ENCODE measurements at regions not wholly inside any gene's neighbourhood (a gene's known extent, or its start where the extent isn't known, plus 50 kb on each side); places are given as distances from the start of the nearest gene placed in this dataset.

DNA sequence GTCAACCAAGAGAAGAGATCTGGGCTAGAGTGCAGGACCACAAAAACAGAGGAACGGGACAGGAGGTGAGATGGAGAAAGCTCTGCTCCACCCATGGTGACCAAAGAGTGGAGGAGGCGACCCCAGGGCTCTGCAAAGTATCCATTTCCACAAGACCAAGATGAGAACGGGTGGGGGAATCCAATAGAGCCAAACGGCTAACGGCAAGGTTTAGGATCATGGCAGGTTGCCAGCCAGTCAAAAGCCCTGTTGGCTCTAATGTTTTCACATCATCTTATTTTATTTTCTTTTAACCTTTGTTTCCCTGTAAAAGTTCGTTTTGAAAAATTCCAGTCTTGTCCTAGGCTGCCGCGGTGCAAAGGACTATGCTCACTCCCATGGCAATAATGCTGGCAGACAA, 52.1 kb upstream of the CHST1 start (continued):
- TF ChIP-seq, protein P1, sequence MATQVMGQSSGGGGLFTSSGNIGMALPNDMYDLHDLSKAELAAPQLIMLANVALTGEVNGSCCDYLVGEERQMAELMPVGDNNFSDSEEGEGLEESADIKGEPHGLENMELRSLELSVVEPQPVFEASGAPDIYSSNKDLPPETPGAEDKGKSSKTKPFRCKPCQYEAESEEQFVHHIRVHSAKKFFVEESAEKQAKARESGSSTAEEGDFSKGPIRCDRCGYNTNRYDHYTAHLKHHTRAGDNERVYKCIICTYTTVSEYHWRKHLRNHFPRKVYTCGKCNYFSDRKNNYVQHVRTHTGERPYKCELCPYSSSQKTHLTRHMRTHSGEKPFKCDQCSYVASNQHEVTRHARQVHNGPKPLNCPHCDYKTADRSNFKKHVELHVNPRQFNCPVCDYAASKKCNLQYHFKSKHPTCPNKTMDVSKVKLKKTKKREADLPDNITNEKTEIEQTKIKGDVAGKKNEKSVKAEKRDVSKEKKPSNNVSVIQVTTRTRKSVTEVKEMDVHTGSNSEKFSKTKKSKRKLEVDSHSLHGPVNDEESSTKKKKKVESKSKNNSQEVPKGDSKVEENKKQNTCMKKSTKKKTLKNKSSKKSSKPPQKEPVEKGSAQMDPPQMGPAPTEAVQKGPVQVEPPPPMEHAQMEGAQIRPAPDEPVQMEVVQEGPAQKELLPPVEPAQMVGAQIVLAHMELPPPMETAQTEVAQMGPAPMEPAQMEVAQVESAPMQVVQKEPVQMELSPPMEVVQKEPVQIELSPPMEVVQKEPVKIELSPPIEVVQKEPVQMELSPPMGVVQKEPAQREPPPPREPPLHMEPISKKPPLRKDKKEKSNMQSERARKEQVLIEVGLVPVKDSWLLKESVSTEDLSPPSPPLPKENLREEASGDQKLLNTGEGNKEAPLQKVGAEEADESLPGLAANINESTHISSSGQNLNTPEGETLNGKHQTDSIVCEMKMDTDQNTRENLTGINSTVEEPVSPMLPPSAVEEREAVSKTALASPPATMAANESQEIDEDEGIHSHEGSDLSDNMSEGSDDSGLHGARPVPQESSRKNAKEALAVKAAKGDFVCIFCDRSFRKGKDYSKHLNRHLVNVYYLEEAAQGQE (IDR thresholded peaks at IDR 0.05): no peak
- TF ChIP-seq YY1 (IDR thresholded peaks at IDR 0.05): no peak
- no peak for TF ChIP-seq NR2F2 (IDR thresholded peaks at IDR 0.05)
- TF ChIP-seq, protein P2, sequence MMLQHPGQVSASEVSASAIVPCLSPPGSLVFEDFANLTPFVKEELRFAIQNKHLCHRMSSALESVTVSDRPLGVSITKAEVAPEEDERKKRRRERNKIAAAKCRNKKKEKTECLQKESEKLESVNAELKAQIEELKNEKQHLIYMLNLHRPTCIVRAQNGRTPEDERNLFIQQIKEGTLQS (IDR thresholded peaks at IDR 0.05): no peak
- TF ChIP-seq RAD21 (IDR thresholded peaks at IDR 0.05): no peak

DNA sequence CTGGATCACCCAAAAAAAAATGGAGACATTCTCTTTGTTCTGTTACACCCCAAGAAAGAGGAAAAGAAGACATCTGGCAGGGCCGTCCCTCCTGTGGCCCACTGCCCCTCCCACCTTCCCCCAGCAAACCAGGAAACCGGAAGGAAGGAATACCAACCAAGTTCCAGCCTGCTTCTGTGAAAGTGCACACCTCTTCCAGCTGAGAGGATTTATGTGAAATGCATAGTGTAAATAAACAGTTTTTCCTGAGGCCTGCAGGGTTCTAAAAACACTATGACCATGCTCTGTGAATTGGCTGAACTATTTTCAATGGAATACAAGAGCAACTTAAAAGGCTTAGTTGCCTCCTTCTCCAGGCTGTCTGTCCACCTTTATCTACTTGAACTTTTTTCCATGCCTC, 50.0 kb upstream of the CHST1 start:
- H3K9me3 ChIP-seq (ENCODE audit: control insufficient read depth in 4 of 4, low read length in 3 of 4): no peaks in the 10 kb centered on the region
- 73% methylated on average over 2 of the region's 2 CpGs for WGBS
- no peak overlapping the region for H3K27ac ChIP-seq (ENCODE audit: low read depth in 1 of 2, low read length in 2 of 2)
- H3K36me3 ChIP-seq (ENCODE audit: control insufficient read depth in 4 of 4, insufficient read depth in 3 of 4, low read depth in 1 of 4, low read length in 3 of 4): no peaks in the 10 kb centered on the region
- no peak for DNase-seq (ENCODE audit: low spot score)
- no peak overlapping the region for H3K4me3 ChIP-seq (ENCODE audit: low read depth in 1 of 3, low read length in 3 of 3)
- TF ChIP-seq FOXA2 (IDR thresholded peaks at IDR 0.05) (no peak), FOXA1 (IDR thresholded peaks at IDR 0.05) (no peak), SP1 (IDR thresholded peaks at IDR 0.05) (no peak), HNF4A (conservative IDR thresholded peaks at IDR 0.05) (no peak), NR2F2 (IDR thresholded peaks at IDR 0.05) (no peak)
- TF ChIP-seq, protein P1 (IDR thresholded peaks at IDR 0.05): no peak
- TF ChIP-seq, protein P3, sequence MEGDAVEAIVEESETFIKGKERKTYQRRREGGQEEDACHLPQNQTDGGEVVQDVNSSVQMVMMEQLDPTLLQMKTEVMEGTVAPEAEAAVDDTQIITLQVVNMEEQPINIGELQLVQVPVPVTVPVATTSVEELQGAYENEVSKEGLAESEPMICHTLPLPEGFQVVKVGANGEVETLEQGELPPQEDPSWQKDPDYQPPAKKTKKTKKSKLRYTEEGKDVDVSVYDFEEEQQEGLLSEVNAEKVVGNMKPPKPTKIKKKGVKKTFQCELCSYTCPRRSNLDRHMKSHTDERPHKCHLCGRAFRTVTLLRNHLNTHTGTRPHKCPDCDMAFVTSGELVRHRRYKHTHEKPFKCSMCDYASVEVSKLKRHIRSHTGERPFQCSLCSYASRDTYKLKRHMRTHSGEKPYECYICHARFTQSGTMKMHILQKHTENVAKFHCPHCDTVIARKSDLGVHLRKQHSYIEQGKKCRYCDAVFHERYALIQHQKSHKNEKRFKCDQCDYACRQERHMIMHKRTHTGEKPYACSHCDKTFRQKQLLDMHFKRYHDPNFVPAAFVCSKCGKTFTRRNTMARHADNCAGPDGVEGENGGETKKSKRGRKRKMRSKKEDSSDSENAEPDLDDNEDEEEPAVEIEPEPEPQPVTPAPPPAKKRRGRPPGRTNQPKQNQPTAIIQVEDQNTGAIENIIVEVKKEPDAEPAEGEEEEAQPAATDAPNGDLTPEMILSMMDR (IDR thresholded peaks at IDR 0.05; ENCODE audit: low read depth, low read length, missing input control): no peak
- TF ChIP-seq, protein P4, sequence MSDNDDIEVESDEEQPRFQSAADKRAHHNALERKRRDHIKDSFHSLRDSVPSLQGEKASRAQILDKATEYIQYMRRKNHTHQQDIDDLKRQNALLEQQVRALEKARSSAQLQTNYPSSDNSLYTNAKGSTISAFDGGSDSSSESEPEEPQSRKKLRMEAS (IDR thresholded peaks at IDR 0.05): no peak
- H3K9ac ChIP-seq (ENCODE audit: low read depth in 1 of 2, low read length in 2 of 2): no peak overlapping the region
- H3K27me3 ChIP-seq (ENCODE audit: control insufficient read depth in 4 of 4, insufficient read depth in 4 of 4, low read length in 3 of 4): no peaks in the 10 kb centered on the region
- H3K4me1 ChIP-seq (ENCODE audit: control insufficient read depth in 4 of 4, insufficient read depth in 4 of 4, low read length in 3 of 4): no peaks in the 10 kb centered on the region
